HG02943 (cell line): ENCODE measurements at regions not wholly inside any gene's neighbourhood (a gene's known extent, or its start where the extent isn't known, plus 50 kb on each side); places are given as distances from the start of the nearest gene placed in this dataset.

Source experiments
- ATAC-seq: cut with Tn5 transposase; IDR thresholded peaks from one replicate; pipeline ENCODE4 v1.9.1; 2021; ENCODE audit warnings: mild to moderate bottlenecking, low read depth, moderate library complexity; ENCODE audit not compliant: unreplicated experiment

DNA sequence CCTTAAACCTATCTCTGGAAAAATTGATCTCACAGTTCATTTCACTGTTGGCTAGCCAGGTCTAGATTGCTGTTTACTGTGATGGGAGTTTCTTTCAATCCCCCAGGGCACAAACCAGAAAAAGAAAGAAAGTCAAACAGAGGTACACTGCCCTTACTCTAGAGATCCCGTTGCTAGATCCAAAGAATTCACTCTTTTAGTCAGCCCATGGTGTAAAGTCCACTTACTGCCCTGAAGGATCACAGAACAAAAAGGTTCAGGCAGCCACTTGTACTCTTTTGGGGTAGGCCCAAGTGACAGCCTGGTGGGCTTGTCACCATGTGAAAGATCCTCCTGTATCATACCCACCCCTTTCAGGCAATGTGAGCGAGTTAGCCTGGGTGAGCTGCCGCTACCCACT, 162.6 kb upstream of the CCDC179 start:
- ATAC-seq: no peak

GRCh38 chr11:23023319-23023718, 163.0 kb upstream of the CCDC179 start:
- ATAC-seq: no peak

DNA sequence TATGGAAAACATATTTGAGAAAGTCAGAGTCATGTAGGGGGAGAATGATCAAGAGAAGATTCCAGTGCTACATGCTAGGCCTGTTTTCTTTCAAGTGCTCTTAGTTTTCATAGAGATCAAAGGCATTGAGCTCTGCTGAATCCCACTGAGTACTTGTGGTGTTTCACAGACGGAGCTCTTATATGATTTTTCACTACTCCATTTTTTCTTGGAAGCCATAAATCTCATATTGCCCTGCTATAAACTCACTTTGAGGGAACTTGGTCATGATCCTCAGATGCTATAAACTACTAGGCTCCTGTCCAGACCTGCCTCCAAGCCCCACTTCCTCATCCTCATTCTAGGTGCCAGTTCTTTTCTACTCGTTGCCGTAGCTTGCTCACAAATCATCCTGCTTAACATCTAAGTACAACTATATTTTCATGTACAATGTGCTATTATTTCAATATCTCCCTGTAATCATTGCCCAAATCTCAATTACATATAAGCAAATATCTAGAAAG, 180.8 kb upstream of the CCDC179 start:
- no peak for ATAC-seq

DNA sequence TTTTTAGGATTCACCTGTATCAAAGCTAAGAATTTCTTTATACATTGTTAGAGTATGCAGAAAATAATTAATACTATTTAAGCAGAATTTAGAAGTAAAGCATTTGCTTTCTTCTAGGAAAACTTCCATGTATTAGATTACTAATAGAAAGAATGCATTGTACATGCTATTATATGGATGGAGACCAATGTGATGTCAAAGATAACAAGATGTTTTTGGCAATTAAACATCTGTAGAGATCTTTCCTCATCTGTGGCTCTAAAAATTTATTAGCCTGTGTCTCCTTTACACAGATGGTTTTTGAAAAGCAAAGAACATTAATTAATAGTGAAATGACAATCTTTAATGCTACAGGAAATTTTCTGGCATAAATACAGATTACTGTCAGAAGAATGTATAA, 198.4 kb upstream of the CCDC179 start:
- no peak for ATAC-seq

DNA sequence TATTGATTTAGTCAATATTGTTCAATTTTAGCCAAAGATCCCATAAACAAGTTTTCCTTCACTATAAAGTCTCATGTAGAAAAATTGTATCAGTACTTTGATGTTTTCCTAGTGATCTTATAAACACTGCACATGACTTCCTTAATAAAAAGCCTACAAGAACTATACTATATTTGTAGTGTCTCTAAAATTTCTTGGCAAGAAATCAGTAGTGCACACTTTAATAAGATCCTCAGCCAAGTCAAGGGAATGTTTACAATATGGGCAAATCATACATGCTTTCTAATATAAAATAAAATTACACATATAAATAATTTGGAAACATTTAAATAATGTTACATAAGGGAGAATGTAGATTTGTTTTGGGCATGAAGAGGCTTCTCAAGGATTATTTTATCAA, 203.0 kb upstream of the CCDC179 start:
- no peak for ATAC-seq

GRCh38 chr11:23078289-23078971, 218.2 kb upstream of the CCDC179 start:
- peak; percentile 71 for ATAC-seq

DNA sequence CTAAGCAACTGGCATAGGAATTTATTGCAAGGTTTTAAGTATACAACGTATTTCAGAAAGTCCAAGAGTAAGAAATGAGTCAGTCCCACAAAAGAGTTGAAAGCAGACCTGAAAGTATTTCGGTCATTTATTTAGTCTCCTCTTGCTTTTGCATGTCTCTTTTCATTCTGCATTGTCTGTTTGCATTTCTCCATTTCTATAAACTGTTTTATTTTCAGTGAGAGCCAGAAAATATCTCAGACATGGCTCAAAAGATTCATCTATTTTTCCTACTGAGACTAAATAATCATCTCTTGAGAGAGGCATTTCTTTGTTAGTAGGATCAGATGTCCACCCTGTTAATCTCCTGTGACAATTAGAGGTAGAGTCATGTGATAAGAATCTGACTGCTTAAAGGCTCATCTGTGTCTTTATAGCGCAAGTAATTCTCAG, 219.1 kb upstream of the CCDC179 start:
- ATAC-seq: peak; percentile 57

- no peak for ATAC-seq
Observed at GRCh38 chr11:23087407-23087806, 227.1 kb upstream of the CCDC179 start.

GRCh38 chr11:23090659-23091058, 230.4 kb upstream of the CCDC179 start:
- no peak for ATAC-seq

- ATAC-seq: no peak
Observed at GRCh38 chr11:23095650-23096189, 235.4 kb upstream of the CCDC179 start.

DNA sequence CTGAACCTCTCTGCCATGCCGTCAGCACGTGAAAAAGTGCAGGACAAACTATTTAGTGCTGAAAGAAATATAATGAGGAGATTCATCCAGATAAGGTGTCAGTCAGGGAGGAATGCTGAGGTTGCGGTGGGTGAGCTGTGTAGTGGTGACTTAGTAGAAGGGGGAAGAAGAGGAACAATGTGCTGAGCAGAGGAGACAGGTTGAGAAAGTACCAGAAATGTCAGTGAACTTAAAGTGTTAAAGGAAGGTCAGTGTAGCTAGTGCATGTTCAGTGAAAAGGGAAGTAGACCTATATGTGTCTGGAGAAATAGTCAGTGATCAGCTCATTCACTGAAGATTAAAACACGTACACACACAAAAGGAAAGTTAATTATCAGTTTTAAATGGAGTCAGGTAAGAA, 237.6 kb upstream of the CCDC179 start:
- peak; percentile 68 for ATAC-seq

- ATAC-seq: no peak
Observed at GRCh38 chr11:23099256-23099655, 239.0 kb upstream of the CCDC179 start.

DNA sequence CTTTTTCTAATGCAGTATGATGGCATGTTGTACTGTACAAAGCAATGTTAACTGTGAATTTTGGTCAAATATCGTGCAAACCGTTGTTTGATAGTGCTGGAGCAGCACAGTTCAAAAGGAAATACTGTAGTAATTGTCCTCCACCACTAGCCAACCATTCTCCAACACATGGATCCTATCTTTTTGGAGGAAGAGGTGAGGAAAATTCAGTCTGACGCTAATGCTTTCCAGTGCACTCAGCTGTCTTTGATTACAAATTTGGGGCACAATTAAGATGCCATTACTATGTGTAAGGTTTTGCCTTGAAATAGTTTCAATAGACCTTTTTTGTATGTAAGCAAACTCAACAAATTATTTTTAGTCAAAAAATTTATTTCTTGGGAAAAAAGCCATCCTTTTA, 240.5 kb upstream of the CCDC179 start:
- no peak for ATAC-seq

GRCh38 chr11:23103416-23103815, 243.1 kb upstream of the CCDC179 start:
- no peak for ATAC-seq

GRCh38 chr11:23111527-23111926, 251.3 kb upstream of the CCDC179 start:
- ATAC-seq: no peak

GRCh38 chr11:23112390-23112789, 252.1 kb upstream of the CCDC179 start:
- no peak for ATAC-seq

- no peak for ATAC-seq
Observed at GRCh38 chr11:23112987-23113886, 253.0 kb upstream of the CCDC179 start.

- ATAC-seq: no peak
Observed at GRCh38 chr11:23113887-23114216, 253.6 kb upstream of the CCDC179 start.

- ATAC-seq: no peak
Observed at GRCh38 chr11:23123753-23124152, 263.5 kb upstream of the CCDC179 start.

DNA sequence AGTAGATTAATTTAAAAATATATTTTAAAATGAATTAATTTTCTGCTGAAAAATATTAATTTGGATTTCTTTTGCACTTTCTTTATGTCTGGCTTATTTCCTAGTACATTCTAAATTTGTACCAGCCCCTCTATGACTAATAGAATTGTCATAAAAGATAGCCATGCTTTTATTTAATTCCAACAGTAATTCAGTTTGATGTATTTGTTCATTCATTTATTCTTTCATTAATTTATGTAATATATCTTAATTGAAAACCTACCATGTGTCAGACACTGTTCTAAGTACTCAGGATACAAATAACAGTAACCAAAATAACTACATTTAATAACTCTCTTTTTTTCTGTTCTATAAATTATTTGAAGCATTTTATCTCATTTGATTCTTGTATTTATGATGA, 264.0 kb upstream of the CCDC179 start:
- ATAC-seq: no peak

GRCh38 chr11:23124996-23125395, 264.7 kb upstream of the CCDC179 start:
- ATAC-seq: no peak
